Kidney epithelial cell (primary cell): ENCODE measurements at regions not wholly inside any gene's neighbourhood (a gene's known extent, or its start where the extent isn't known, plus 50 kb on each side); places are given as distances from the start of the nearest gene placed in this dataset.

Experiments used
- DNase-seq: peaks from one replicate; pipeline ENCODE4 v3.0.0-alpha.2; 2010; ENCODE audit warnings: low read depth
- H3K27me3 ChIP-seq: 2 replicates; pipeline ENCODE4 v1.6.0; 2011; ENCODE audit warnings: low read length; ENCODE audit not compliant: control insufficient read depth, insufficient read depth
- H3K36me3 ChIP-seq: 2 replicates; pipeline ENCODE4 v1.5.1; 2011; ENCODE audit warnings: low read length; ENCODE audit not compliant: control insufficient read depth, insufficient read depth
- H3K4me3 ChIP-seq: 2 replicates; pipeline ENCODE4 v1.5.1; 2011; ENCODE audit warnings: low read depth, mild to moderate bottlenecking, control low read depth, low read length
- CTCF ChIP-seq: IDR thresholded peaks from 2 replicates; pipeline ENCODE4 v1.5.1; 2011; ENCODE audit warnings: mild to moderate bottlenecking, moderate library complexity, low read length, control low read depth, inconsistent platforms; ENCODE audit not compliant: insufficient read depth, poor library complexity, severe bottlenecking

GRCh38 chr2:192345287-192345686 lies 150.6 kb upstream of the TMEFF2 start:
- H3K27me3 ChIP-seq = no peaks in the 10 kb centered on the region
- H3K36me3 ChIP-seq = no peaks in the 10 kb centered on the region
- no peak for TF ChIP-seq CTCF
- no peak for DNase-seq
- H3K4me3 ChIP-seq = no peak overlapping the region

GRCh38 chr2:192333642-192334041 lies 138.9 kb upstream of the TMEFF2 start:
- no peak overlapping the region for H3K4me3 ChIP-seq
- H3K36me3 ChIP-seq = no peaks in the 10 kb centered on the region

GRCh38 chr2:192328297-192328696 lies 133.6 kb upstream of the TMEFF2 start:
- TF ChIP-seq CTCF = no peak
- no peak for DNase-seq
- Histone ChIP-seq H3K27me3 (no peaks in the 10 kb centered on the region), H3K4me3 (no peak overlapping the region), H3K36me3 (no peaks in the 10 kb centered on the region)

More at GRCh38 chr2:192333642-192334041, 138.9 kb upstream of the TMEFF2 start:
- H3K27me3 ChIP-seq = no peaks in the 10 kb centered on the region
- DNase-seq = no peak
- no peak for TF ChIP-seq CTCF

DNA sequence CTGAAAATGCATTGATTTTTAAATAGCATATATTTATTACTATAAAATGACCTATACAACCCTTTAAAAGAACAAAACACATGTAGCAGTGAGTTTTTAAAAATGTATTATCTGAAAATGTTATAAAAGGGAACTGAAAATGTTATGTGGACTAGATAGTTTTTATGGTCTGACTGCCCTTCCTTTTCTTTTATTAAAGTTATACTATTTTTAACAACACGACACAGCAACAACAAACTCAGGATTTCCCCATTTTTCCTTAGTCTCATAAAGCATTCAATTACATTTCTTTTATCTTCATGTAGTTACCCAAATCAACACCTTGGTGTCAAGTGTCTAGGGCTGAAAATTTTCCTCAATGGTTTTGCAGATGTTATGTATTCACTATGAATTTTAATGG lies 132.8 kb upstream of the TMEFF2 start:
- Histone ChIP-seq H3K36me3 (no peaks in the 10 kb centered on the region), H3K4me3 (no peak overlapping the region), H3K27me3 (no peaks in the 10 kb centered on the region)
- no peak for DNase-seq
- TF ChIP-seq CTCF = no peak

- TF ChIP-seq CTCF = no peak
- Histone ChIP-seq H3K4me3 (no peak overlapping the region), H3K27me3 (no peaks in the 10 kb centered on the region), H3K36me3 (no peaks in the 10 kb centered on the region)
- no peak for DNase-seq
Observed at GRCh38 chr2:192315543-192315942, 120.8 kb upstream of the TMEFF2 start.

DNA sequence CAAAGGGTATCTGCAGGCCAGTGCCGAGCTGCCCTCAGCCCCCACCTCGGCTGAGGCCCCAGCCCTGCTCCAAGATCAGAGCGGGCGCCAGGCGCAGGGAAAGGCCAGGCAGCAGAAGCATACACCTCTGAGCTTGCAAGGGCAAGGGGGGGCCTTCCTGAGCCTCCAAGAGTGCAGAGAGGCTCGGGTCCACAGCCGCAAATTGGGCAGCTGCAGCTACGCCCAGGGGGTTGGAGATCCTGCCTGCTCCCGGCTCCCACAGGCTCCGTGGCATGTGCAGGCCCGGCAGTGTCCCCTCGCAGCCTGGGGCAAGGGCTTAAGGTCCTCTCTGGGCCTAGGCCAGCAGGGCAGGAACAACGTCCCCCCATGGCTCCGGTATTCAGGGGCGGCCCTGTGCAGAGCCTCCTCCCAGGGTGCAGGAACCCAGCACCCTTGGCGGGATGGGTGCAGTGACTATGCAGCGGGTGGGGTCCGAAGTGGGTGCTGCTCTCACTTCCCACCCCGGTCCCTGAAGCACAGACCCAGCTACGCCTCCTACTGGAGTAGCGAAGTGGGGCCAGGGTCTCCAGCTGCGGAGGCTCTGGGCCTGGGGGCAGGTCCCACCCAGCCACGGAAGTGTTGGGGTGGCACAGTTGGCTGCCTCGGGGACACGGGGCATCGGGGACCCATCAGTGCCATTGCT lies 120.2 kb upstream of the TMEFF2 start:
- TF ChIP-seq CTCF = no peak
- DNase-seq = no peak
- no peak overlapping the region for H3K4me3 ChIP-seq
- H3K36me3 ChIP-seq = no peaks in the 10 kb centered on the region
- no peaks in the 10 kb centered on the region for H3K27me3 ChIP-seq
